ENCODE measurements at regions not wholly inside any gene's neighbourhood (a gene's known extent, or its start where the extent isn't known, plus 50 kb on each side); places are given as distances from the start of the nearest gene placed in this dataset.

DNA sequence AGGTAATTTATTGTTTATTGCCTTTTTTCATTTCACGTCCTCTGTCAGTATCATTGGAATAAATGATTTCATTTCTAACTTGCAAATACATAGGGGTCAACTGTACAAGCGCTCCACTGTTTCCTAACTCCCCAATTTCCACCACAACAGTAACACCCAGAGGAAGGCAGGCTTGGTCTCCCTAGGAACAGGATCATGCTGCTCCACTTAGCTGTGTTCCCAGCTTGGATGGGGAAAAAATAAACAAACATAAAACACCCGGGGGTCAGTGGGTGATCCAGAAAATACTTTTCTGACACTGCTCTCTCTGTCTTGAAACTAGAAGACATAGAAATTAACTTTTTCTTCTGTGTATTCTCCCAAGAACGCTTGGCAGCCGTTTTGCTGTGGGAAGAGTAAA is 772.5 kb downstream of the TRIML1 start:
- TF ChIP-seq, protein P1, sequence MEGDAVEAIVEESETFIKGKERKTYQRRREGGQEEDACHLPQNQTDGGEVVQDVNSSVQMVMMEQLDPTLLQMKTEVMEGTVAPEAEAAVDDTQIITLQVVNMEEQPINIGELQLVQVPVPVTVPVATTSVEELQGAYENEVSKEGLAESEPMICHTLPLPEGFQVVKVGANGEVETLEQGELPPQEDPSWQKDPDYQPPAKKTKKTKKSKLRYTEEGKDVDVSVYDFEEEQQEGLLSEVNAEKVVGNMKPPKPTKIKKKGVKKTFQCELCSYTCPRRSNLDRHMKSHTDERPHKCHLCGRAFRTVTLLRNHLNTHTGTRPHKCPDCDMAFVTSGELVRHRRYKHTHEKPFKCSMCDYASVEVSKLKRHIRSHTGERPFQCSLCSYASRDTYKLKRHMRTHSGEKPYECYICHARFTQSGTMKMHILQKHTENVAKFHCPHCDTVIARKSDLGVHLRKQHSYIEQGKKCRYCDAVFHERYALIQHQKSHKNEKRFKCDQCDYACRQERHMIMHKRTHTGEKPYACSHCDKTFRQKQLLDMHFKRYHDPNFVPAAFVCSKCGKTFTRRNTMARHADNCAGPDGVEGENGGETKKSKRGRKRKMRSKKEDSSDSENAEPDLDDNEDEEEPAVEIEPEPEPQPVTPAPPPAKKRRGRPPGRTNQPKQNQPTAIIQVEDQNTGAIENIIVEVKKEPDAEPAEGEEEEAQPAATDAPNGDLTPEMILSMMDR (IDR thresholded peaks at IDR 0.05): no peak
- TF ChIP-seq EP300 (IDR thresholded peaks at IDR 0.05): no peak
